ENCODE measurements at regions not wholly inside any gene's neighbourhood (a gene's known extent, or its start where the extent isn't known, plus 50 kb on each side); places are given as distances from the start of the nearest gene placed in this dataset.
A peak's percentile ranks its signal among the peaks of the same experiment; 100 is the strongest.

- POLR2A ChIA-PET = no interaction called here
- CTCF ChIA-PET = interaction anchor here (0.6 to 11.7 kb wide), 32 partner anchors 11 to 443 kb away, joined by 3 to 172 read pairs (median 4); no protein-coding TSS in a partner anchor
- H3K27ac Mint-ChIP-seq = peak overlapping the region; percentile 55
- H3K36me3 Mint-ChIP-seq = peaks cover 2% of the 10 kb centered on the region
- peaks cover 91% of the 10 kb centered on the region for H3K4me1 Mint-ChIP-seq (ENCODE audit: low read depth)
- H3K4me3 Mint-ChIP-seq = peak overlapping the region; percentile 9
- intact Hi-C loops (cut with micrococcal nuclease) = loop anchor here (1.0 to 10.0 kb wide), 5 partner anchors 90 to 653 kb away; no protein-coding TSS in a partner anchor
- no peaks in the 10 kb centered on the region for H3K27me3 Mint-ChIP-seq
- peaks cover 4% of the 10 kb centered on the region for H3K9me3 Mint-ChIP-seq
- DNase-seq = peak; percentile 47
These were observed 65.3 kb upstream of the SNX9 start for GRCh38 chr6:157757430-157758403.

- Mint-ChIP-seq H3K4me3 (no peak overlapping the region), H3K4me1 (ENCODE audit: low read depth) (peaks cover 92% of the 10 kb centered on the region), H3K36me3 (peaks cover 2% of the 10 kb centered on the region), H3K9me3 (peaks cover 3% of the 10 kb centered on the region), H3K27me3 (no peaks in the 10 kb centered on the region), H3K27ac (peak overlapping the region; percentile 29)
- ChIA-PET CTCF (interaction anchor here (1.6 to 11.7 kb wide), 4 partner anchors 73 to 225 kb away, joined by 4 to 172 read pairs (median 23); no protein-coding TSS in a partner anchor), POLR2A (interaction anchor here (3.7 kb wide), 1 partner anchor 42 kb away, joined by 13 read pairs; no protein-coding TSS in a partner anchor)
- intact Hi-C loops (cut with micrococcal nuclease) = loop anchor here (5.0 to 10.0 kb wide), 2 partner anchors 91 to 654 kb away; no protein-coding TSS in a partner anchor
- no peak for DNase-seq
These were observed 64.5 kb upstream of the SNX9 start for GRCh38 chr6:157758516-157759023.

GRCh38 chr6:157759028-157759427, 64.0 kb upstream of the SNX9 start:
- DNase-seq = no peak
- CTCF ChIA-PET = interaction anchor here (0.7 to 11.7 kb wide), 6 partner anchors 41 to 224 kb away, joined by 3 to 172 read pairs (median 4); no protein-coding TSS in a partner anchor
- H3K27ac Mint-ChIP-seq = peak overlapping the region; percentile 29
- POLR2A ChIA-PET = interaction anchor here (0.6 to 3.7 kb wide), 2 partner anchors 12 to 42 kb away, joined by 6 to 13 read pairs; no protein-coding TSS in a partner anchor
- H3K4me1 Mint-ChIP-seq (ENCODE audit: low read depth) = peaks cover 92% of the 10 kb centered on the region
- peaks cover 2% of the 10 kb centered on the region for H3K36me3 Mint-ChIP-seq
- H3K27me3 Mint-ChIP-seq = no peaks in the 10 kb centered on the region
- H3K9me3 Mint-ChIP-seq = no peaks in the 10 kb centered on the region
- no peak overlapping the region for H3K4me3 Mint-ChIP-seq
- intact Hi-C loops (cut with micrococcal nuclease) = loop anchor here (5.0 to 10.0 kb wide), 2 partner anchors 92 to 654 kb away; no protein-coding TSS in a partner anchor

GRCh38 chr6:157760137-157760536, 62.9 kb upstream of the SNX9 start:
- POLR2A ChIA-PET = interaction anchor here (1.3 to 3.7 kb wide), 5 partner anchors 9 to 100 kb away, joined by 3 to 13 read pairs (median 9); no protein-coding TSS in a partner anchor
- no peak overlapping the region for H3K4me3 Mint-ChIP-seq
- H3K27ac Mint-ChIP-seq = peak overlapping the region; percentile 88
- no peak for DNase-seq
- H3K9me3 Mint-ChIP-seq = no peaks in the 10 kb centered on the region
- H3K36me3 Mint-ChIP-seq = peaks cover 3% of the 10 kb centered on the region
- intact Hi-C loops (cut with micrococcal nuclease) = loop anchor here (5.0 to 10.0 kb wide), 8 partner anchors 222 to 1092 kb away; partner anchors contain the start of genes SYNJ2 and TMEM242
- CTCF ChIA-PET = interaction anchor here (0.7 to 11.7 kb wide), 7 partner anchors 10 to 116 kb away, joined by 4 to 172 read pairs (median 5); no protein-coding TSS in a partner anchor
- peaks cover 92% of the 10 kb centered on the region for H3K4me1 Mint-ChIP-seq (ENCODE audit: low read depth)
- H3K27me3 Mint-ChIP-seq = no peaks in the 10 kb centered on the region

- H3K4me3 Mint-ChIP-seq = peak overlapping the region; percentile 57
- no peaks in the 10 kb centered on the region for H3K9me3 Mint-ChIP-seq
- H3K27me3 Mint-ChIP-seq = no peaks in the 10 kb centered on the region
- intact Hi-C loops (cut with micrococcal nuclease) = loop anchor here (1.0 to 10.0 kb wide), 9 partner anchors 180 to 1092 kb away; partner anchors contain the start of genes SYNJ2 and TMEM242
- peak overlapping the region; percentile 88 for H3K27ac Mint-ChIP-seq
- ChIA-PET POLR2A (interaction anchor here (1.1 to 3.7 kb wide), 10 partner anchors 8 to 124 kb away, joined by 3 to 13 read pairs (median 6); no protein-coding TSS in a partner anchor), CTCF (interaction anchor here (0.5 to 11.7 kb wide), 9 partner anchors 9 to 266 kb away, joined by 3 to 172 read pairs (median 5); no protein-coding TSS in a partner anchor)
- peaks cover 89% of the 10 kb centered on the region for H3K4me1 Mint-ChIP-seq (ENCODE audit: low read depth)
- DNase-seq = peak; percentile 48
- peaks cover 3% of the 10 kb centered on the region for H3K36me3 Mint-ChIP-seq
These were observed 62.3 kb upstream of the SNX9 start for GRCh38 chr6:157760589-157761330.

GRCh38 chr6:157761331-157761921, 61.6 kb upstream of the SNX9 start:
- CTCF ChIA-PET = interaction anchor here (0.5 to 11.7 kb wide), 7 partner anchors 9 to 265 kb away, joined by 3 to 172 read pairs (median 5); no protein-coding TSS in a partner anchor
- Mint-ChIP-seq H3K27ac (peak overlapping the region; percentile 88), H3K4me3 (peak overlapping the region; percentile 57)

GRCh38 chr6:157761926-157762325, 61.1 kb upstream of the SNX9 start:
- ChIA-PET CTCF (interaction anchor here (0.9 to 11.7 kb wide), 8 partner anchors 8 to 264 kb away, joined by 3 to 172 read pairs (median 5); no protein-coding TSS in a partner anchor), POLR2A (interaction anchor here (1.1 to 3.7 kb wide), 7 partner anchors 9 to 123 kb away, joined by 3 to 13 read pairs (median 8); no protein-coding TSS in a partner anchor)
- Mint-ChIP-seq H3K9me3 (no peaks in the 10 kb centered on the region), H3K4me3 (peak overlapping the region; percentile 57), H3K4me1 (ENCODE audit: low read depth) (peaks cover 83% of the 10 kb centered on the region), H3K27me3 (no peaks in the 10 kb centered on the region), H3K36me3 (peaks cover 3% of the 10 kb centered on the region), H3K27ac (peak overlapping the region; percentile 88)
- intact Hi-C loops (cut with micrococcal nuclease) = loop anchor here (1.0 to 10.0 kb wide), 9 partner anchors 178 to 1090 kb away; partner anchors contain the start of genes SYNJ2 and TMEM242
- DNase-seq = no peak

More at GRCh38 chr6:157761331-157761921, 61.6 kb upstream of the SNX9 start:
- POLR2A ChIA-PET = interaction anchor here (1.1 to 3.7 kb wide), 10 partner anchors 8 to 124 kb away, joined by 3 to 13 read pairs (median 6); no protein-coding TSS in a partner anchor
- DNase-seq = peak; percentile 69
- Mint-ChIP-seq H3K4me1 (ENCODE audit: low read depth) (peaks cover 87% of the 10 kb centered on the region), H3K27me3 (no peaks in the 10 kb centered on the region), H3K9me3 (no peaks in the 10 kb centered on the region), H3K36me3 (peaks cover 3% of the 10 kb centered on the region)
- intact Hi-C loops (cut with micrococcal nuclease) = loop anchor here (1.0 to 10.0 kb wide), 9 partner anchors 179 to 1091 kb away; partner anchors contain the start of genes SYNJ2 and TMEM242

- intact Hi-C loops (cut with micrococcal nuclease) = loop anchor here (5.0 to 10.0 kb wide), 8 partner anchors 220 to 1090 kb away; partner anchors contain the start of genes SYNJ2 and TMEM242
- Mint-ChIP-seq H3K4me3 (no peak overlapping the region), H3K4me1 (ENCODE audit: low read depth) (peaks cover 79% of the 10 kb centered on the region), H3K9me3 (no peaks in the 10 kb centered on the region), H3K36me3 (peaks cover 3% of the 10 kb centered on the region), H3K27me3 (no peaks in the 10 kb centered on the region), H3K27ac (peak overlapping the region; percentile 29)
- CTCF ChIA-PET = interaction anchor here (0.6 to 11.7 kb wide), 8 partner anchors 9 to 123 kb away, joined by 3 to 172 read pairs (median 4); no protein-coding TSS in a partner anchor
- POLR2A ChIA-PET = interaction anchor here (1.6 kb wide), 1 partner anchor 44 kb away, joined by 3 read pairs; no protein-coding TSS in a partner anchor
- DNase-seq = no peak
These were observed 60.4 kb upstream of the SNX9 start for GRCh38 chr6:157762636-157763035.

- CTCF ChIA-PET = interaction anchor here (1.5 to 11.7 kb wide), 7 partner anchors 8 to 263 kb away, joined by 4 to 172 read pairs (median 9); no protein-coding TSS in a partner anchor
- Mint-ChIP-seq H3K27me3 (no peaks in the 10 kb centered on the region), H3K9me3 (no peaks in the 10 kb centered on the region), H3K27ac (peak overlapping the region; percentile 89), H3K36me3 (peaks cover 3% of the 10 kb centered on the region), H3K4me1 (ENCODE audit: low read depth) (peaks cover 79% of the 10 kb centered on the region), H3K4me3 (no peak overlapping the region)
- intact Hi-C loops (cut with micrococcal nuclease) = loop anchor here (5.0 to 10.0 kb wide), 8 partner anchors 219 to 1089 kb away; partner anchors contain the start of genes SYNJ2 and TMEM242
- DNase-seq = peak; percentile 52
- POLR2A ChIA-PET = interaction anchor here (0.7 to 2.3 kb wide), 13 partner anchors 8 to 128 kb away, joined by 3 to 17 read pairs (median 4); no protein-coding TSS in a partner anchor
These were observed 59.7 kb upstream of the SNX9 start for GRCh38 chr6:157763129-157763903.
